Tibial nerve (tissue), 4 donors: ENCODE measurements at regions not wholly inside any gene's neighbourhood (a gene's known extent, or its start where the extent isn't known, plus 50 kb on each side); places are given as distances from the start of the nearest gene placed in this dataset.

Source experiments
- EP300 ChIP-seq, 2 donors: sonication (generic); formaldehyde crosslinking; IDR thresholded peaks; one replicate each; pipeline ENCODE4 v1.6.1; 2017; ENCODE audit warnings: antibody characterized with exemption in 2 of 2, mild to moderate bottlenecking in 1 of 2
- POLR2A ChIP-seq, 2 donors: fragments of 450-650 bp; IDR thresholded peaks; one replicate each; pipeline ENCODE4 v1.6.1; 2017; ENCODE audit warnings: antibody characterized with exemption in 2 of 2, mild to moderate bottlenecking in 2 of 2, moderate library complexity in 2 of 2
- TF ChIP-seq, protein P1 (sequence below), 5 experiments: fragments of 200-600 bp in 3 of 5; fragments of 450-650 bp in 2 of 5; sonication (generic) in 3 of 5; IDR thresholded peaks; one replicate each; pipeline ENCODE4 v1.5.1; 2016 to 2019; ENCODE audit warnings: antibody characterized with exemption in 5 of 5, mild to moderate bottlenecking in 3 of 5, moderate library complexity in 2 of 5

DNA sequence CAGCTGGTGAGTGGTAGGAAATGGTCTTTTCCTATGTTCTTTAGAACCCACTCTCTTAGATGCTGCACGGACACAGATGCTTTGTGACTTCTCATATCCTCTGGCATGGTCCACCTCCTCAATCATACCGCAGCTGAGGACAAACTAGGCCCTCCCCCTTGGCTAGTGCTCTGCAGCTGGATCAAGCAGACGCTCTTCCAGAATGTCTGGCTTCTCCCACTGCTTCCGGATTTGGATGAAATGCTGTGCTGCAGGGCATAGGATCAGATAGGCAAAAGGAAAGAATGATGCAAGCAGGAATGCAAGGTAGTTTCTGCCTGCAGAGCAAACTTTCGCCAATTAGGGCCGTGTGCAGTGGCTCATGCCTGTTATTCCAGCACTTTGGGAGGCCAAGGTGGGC, 75.7 kb upstream of the SLC4A7 start:
- TF ChIP-seq POLR2A (IDR thresholded peaks at IDR 0.05), result no peak
- TF ChIP-seq, protein P1, sequence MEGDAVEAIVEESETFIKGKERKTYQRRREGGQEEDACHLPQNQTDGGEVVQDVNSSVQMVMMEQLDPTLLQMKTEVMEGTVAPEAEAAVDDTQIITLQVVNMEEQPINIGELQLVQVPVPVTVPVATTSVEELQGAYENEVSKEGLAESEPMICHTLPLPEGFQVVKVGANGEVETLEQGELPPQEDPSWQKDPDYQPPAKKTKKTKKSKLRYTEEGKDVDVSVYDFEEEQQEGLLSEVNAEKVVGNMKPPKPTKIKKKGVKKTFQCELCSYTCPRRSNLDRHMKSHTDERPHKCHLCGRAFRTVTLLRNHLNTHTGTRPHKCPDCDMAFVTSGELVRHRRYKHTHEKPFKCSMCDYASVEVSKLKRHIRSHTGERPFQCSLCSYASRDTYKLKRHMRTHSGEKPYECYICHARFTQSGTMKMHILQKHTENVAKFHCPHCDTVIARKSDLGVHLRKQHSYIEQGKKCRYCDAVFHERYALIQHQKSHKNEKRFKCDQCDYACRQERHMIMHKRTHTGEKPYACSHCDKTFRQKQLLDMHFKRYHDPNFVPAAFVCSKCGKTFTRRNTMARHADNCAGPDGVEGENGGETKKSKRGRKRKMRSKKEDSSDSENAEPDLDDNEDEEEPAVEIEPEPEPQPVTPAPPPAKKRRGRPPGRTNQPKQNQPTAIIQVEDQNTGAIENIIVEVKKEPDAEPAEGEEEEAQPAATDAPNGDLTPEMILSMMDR (IDR thresholded peaks at IDR 0.05), result no peak
- TF ChIP-seq EP300 (IDR thresholded peaks at IDR 0.05), result no peak
